Gastrocnemius medialis (tissue), 4 donors: ENCODE measurements at regions not wholly inside any gene's neighbourhood (a gene's known extent, or its start where the extent isn't known, plus 50 kb on each side); places are given as distances from the start of the nearest gene placed in this dataset.
"Not testable (repeated sequence)": the region's sequence is repeated elsewhere in the genome, so short reads cannot be mapped to it uniquely, and the experiment has no call there.

Source experiments
- ATAC-seq, 2 donors: fragments of 150-250 bp; one replicate each; pipeline ENCODE4 v1.9.1; 2016
- DNase-seq, 2 donors: peaks; one replicate each; pipeline ENCODE4 v3.0.0-alpha.2; 2019
- H3K27ac ChIP-seq, 4 donors: fragments of 200-600 bp; sonication (generic); 1 replicate in 1 of 4; 2 replicates in 3 of 4; pipeline ENCODE4 v1.5.1; 2016 to 2018; ENCODE audit warnings: mild to moderate bottlenecking in 2 of 4, moderate library complexity in 1 of 4
- H3K27me3 ChIP-seq, 3 donors: fragments of 200-600 bp; sonication (generic) in 2 of 3; 1 replicate in 1 of 3; 2 replicates in 2 of 3; pipeline versions ENCODE4 v1.5.1 to v1.6.0; 2016 to 2019; ENCODE audit warnings: mild to moderate bottlenecking in 1 of 3, moderate library complexity in 1 of 3
- H3K36me3 ChIP-seq, 2 donors: fragments of 200-600 bp; sonication (generic) in 1 of 2; one replicate each; pipeline ENCODE4 v1.5.1; 2017 to 2018
- H3K4me1 ChIP-seq, 2 donors: fragments of 200-600 bp; sonication (generic) in 1 of 2; one replicate each; pipeline ENCODE4 v1.5.1; 2016 to 2017; ENCODE audit warnings: mild to moderate bottlenecking in 2 of 2
- H3K4me3 ChIP-seq, 4 donors: fragments of 200-600 bp; sonication (generic) in 3 of 4; 1 replicate in 1 of 4; 2 replicates in 3 of 4; pipeline ENCODE4 v1.5.1; 2016 to 2019; ENCODE audit warnings: mild to moderate bottlenecking in 2 of 4
- H3K9me3 ChIP-seq, 3 donors: fragments of 200-600 bp; sonication (generic) in 2 of 3; 1 replicate in 1 of 3; 2 replicates in 2 of 3; pipeline ENCODE4 v1.5.1; 2016 to 2019
- POLR2A ChIP-seq, 2 donors: fragments of 450-650 bp; IDR thresholded peaks; one replicate each; pipeline ENCODE4 v1.6.1; 2017; ENCODE audit warnings: antibody characterized with exemption in 2 of 2, mild to moderate bottlenecking in 2 of 2, moderate library complexity in 2 of 2
- in situ Hi-C, 4 donors: fragments of 200-750 bp; cut with MboI; loops; one replicate each; pipeline versions ENCODE4 v1.15.0 to v1.8.0; 2017; ENCODE audit warnings: low sequenced_read_pairs in 4 of 4
- intact Hi-C: fragments of 100-400 bp; cut with DNase I; formaldehyde crosslinking; loops from one replicate; pipeline ENCODE4 v1.15.1; 2023; ENCODE audit warnings: low total_unique reads
- TF ChIP-seq, protein P1 (sequence below), 5 experiments: fragments of 450-650 bp in 3 of 5; fragments of 200-600 bp in 2 of 5; sonication (generic) in 2 of 5; IDR thresholded peaks in 4 of 5; conservative IDR thresholded peaks in 1 of 5; 1 replicate in 4 of 5; 2 replicates in 1 of 5; pipeline ENCODE4 v1.5.1; 2016 to 2019; ENCODE audit warnings: antibody characterized with exemption in 5 of 5, mild to moderate bottlenecking in 3 of 5, moderate library complexity in 3 of 5

DNA sequence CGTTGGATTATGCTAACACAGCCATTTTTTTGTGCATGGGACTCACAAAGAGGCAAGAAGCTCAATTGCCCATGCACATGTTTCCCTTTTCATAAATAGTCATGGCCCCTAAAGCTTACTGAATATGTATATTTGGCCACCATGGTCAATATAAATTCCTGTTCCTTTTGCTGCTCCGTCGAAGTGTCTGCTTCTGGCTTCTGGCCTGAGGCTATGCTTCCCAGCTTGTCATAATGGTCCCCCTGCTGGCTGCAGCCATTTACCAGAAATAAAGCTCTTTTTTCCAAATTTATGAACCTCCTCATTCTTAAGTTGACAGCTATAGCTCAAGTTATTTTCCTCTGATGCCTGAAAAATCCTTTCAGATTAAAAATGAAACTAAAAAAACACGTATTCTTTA lies 602.1 kb downstream of the VGLL3 start:
- H3K27me3 ChIP-seq = no peaks in the 10 kb centered on the region
- ATAC-seq (no peak), DNase-seq (no peak)
- TF ChIP-seq POLR2A (IDR thresholded peaks at IDR 0.05) = no peak
- intact Hi-C loops (no loop called here), in situ Hi-C loops (no loop called here)
- no peak overlapping the region for H3K27ac ChIP-seq
- no peaks in the 10 kb centered on the region for H3K9me3 ChIP-seq
- H3K36me3 ChIP-seq = no peaks in the 10 kb centered on the region
- H3K4me3 ChIP-seq = no peak overlapping the region
- H3K4me1 ChIP-seq = no peaks in the 10 kb centered on the region

DNA sequence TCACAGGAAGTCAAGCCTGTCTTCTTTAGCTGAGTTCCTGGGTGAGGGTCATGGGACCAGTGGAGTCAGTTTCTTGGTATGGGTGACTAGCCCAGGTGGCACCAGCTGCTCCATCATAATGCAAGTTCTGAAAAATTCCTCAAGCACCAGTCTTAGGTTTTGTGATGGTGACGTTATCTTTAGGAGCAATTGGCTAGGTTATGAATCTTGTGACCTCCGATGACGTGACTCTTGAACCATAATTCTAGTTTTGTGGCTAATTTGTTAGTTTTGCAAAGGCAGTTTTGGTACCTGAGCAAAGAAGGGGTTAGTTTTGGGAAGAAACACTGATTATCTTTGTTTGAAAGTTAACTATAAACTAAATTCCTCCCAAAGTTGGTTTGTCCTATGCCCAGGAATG lies 608.4 kb downstream of the VGLL3 start:
- Histone ChIP-seq H3K27me3 (no peaks in the 10 kb centered on the region), H3K4me1 (no peaks in the 10 kb centered on the region), H3K36me3 (no peaks in the 10 kb centered on the region), H3K4me3 (no peak overlapping the region), H3K9me3 (no peaks in the 10 kb centered on the region), H3K27ac (no peak overlapping the region)
- in situ Hi-C loops = no loop called here
- TF ChIP-seq POLR2A (IDR thresholded peaks at IDR 0.05) = no peak
- TF ChIP-seq, protein P1, sequence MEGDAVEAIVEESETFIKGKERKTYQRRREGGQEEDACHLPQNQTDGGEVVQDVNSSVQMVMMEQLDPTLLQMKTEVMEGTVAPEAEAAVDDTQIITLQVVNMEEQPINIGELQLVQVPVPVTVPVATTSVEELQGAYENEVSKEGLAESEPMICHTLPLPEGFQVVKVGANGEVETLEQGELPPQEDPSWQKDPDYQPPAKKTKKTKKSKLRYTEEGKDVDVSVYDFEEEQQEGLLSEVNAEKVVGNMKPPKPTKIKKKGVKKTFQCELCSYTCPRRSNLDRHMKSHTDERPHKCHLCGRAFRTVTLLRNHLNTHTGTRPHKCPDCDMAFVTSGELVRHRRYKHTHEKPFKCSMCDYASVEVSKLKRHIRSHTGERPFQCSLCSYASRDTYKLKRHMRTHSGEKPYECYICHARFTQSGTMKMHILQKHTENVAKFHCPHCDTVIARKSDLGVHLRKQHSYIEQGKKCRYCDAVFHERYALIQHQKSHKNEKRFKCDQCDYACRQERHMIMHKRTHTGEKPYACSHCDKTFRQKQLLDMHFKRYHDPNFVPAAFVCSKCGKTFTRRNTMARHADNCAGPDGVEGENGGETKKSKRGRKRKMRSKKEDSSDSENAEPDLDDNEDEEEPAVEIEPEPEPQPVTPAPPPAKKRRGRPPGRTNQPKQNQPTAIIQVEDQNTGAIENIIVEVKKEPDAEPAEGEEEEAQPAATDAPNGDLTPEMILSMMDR (IDR thresholded peaks at IDR 0.05 in 4 of 5, conservative IDR thresholded peaks at IDR 0.05 in 1 of 5) = no peak
- DNase-seq (no peak), ATAC-seq (no peak)
- intact Hi-C loops = no loop called here

DNA sequence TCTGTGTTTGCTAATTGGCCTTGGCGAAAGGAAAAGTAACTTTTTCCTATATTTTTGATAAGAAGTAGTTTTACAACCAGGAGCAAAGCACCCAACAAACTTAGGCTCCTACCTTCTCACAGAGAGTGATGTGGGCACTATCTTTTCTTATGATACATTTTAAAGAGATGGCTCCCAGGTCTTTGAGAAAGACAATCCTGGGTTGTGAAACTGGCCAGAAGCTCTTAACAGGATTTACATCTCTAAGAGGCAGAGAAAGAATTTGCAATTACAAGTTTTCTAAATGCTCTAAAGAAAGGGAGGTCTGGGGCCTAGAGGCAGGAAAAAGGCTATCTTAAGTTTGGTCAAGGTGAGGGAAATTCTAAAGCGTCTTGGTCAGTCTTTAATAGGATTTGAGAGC lies 609.7 kb downstream of the VGLL3 start:
- H3K4me1 ChIP-seq = no peaks in the 10 kb centered on the region
- intact Hi-C loops (no loop called here), in situ Hi-C loops (no loop called here)
- no peaks in the 10 kb centered on the region for H3K36me3 ChIP-seq
- no peaks in the 10 kb centered on the region for H3K27me3 ChIP-seq
- no peak for TF ChIP-seq POLR2A (IDR thresholded peaks at IDR 0.05)
- TF ChIP-seq, protein P1 (IDR thresholded peaks at IDR 0.05 in 4 of 5, conservative IDR thresholded peaks at IDR 0.05 in 1 of 5) = no peak
- no peak for ATAC-seq
- no peak overlapping the region for H3K4me3 ChIP-seq
- H3K27ac ChIP-seq = no peak overlapping the region
- DNase-seq = no peak
- H3K9me3 ChIP-seq = no peaks in the 10 kb centered on the region

DNA sequence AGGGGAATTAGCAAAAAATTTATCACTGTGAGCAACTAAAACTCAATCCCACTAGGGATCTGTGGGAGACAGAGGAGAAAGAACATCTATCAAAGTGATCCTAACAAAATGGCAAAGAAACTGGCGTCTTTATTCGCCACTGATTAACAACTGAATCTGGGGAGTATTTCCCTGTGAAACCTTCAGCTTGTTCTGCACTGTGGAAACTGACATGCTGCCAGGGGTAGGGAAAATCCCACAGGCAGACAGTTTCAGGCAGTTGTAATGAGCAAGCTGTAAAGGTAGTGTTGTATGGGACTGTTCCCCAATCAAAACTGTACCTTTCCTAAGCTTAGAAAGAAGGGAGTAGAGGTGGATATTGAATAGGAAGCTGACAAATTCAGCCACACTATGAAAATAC lies 611.7 kb downstream of the VGLL3 start:
- no peak for ATAC-seq
- DNase-seq = no peak
- no peaks in the 10 kb centered on the region for H3K4me1 ChIP-seq
- H3K4me3 ChIP-seq = no peak overlapping the region
- intact Hi-C loops (no loop called here), in situ Hi-C loops (no loop called here)
- no peaks in the 10 kb centered on the region for H3K9me3 ChIP-seq
- H3K36me3 ChIP-seq = no peaks in the 10 kb centered on the region
- no peak overlapping the region for H3K27ac ChIP-seq
- TF ChIP-seq POLR2A (IDR thresholded peaks at IDR 0.05) = no peak
- TF ChIP-seq, protein P1 (IDR thresholded peaks at IDR 0.05 in 4 of 5, conservative IDR thresholded peaks at IDR 0.05 in 1 of 5) = no peak
- no peaks in the 10 kb centered on the region for H3K27me3 ChIP-seq

DNA sequence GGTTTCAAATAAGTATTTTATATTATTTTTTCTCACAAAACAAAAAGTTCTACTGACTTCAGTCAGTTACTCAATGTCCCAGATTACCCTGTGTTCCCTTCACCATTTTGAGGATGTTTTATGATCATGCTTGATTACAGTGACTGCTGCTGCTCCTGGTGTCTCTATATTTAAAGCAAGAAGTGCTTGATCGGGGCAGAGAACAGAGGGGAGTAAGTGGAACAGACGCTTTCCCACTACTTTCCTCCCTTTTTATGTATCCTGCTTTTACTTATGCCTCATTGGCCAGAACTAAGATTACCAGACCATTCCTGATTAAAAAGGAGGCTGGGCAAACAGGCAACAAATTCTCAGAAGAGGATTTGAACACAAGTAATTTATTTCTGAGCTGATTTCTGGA lies 612.1 kb downstream of the VGLL3 start:
- ATAC-seq (no peak), DNase-seq (no peak)
- no peaks in the 10 kb centered on the region for H3K27me3 ChIP-seq
- in situ Hi-C loops (no loop called here), intact Hi-C loops (no loop called here)
- no peak overlapping the region for H3K27ac ChIP-seq
- TF ChIP-seq POLR2A (IDR thresholded peaks at IDR 0.05) = no peak
- TF ChIP-seq, protein P1 (IDR thresholded peaks at IDR 0.05 in 4 of 5, conservative IDR thresholded peaks at IDR 0.05 in 1 of 5) = no peak
- no peak overlapping the region for H3K4me3 ChIP-seq
- no peaks in the 10 kb centered on the region for H3K4me1 ChIP-seq
- H3K9me3 ChIP-seq = no peaks in the 10 kb centered on the region
- no peaks in the 10 kb centered on the region for H3K36me3 ChIP-seq

DNA sequence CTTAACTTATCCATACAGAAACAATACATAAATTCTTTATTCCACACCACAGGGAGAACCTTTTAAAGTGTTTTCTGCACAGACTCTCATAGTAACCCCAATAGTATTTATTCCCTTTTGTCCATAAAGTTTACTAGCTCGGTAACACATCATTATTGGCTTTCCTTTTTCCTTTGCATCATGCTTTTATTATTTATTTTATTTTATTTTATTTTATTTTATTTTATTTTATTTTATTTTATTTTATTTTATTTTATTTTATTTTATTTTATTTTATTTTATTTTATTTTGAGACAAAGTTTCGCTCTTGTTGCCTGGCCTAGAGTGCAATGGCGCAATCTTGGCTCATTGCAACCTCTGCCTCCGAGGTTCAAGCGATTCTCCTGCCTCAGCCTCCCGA lies 655.4 kb downstream of the VGLL3 start:
- H3K27me3 ChIP-seq, H3K9me3 ChIP-seq, intact Hi-C loops, in situ Hi-C loops, H3K36me3 ChIP-seq, H3K4me3 ChIP-seq, DNase-seq, H3K27ac ChIP-seq, H3K4me1 ChIP-seq, ATAC-seq: not testable (repeated sequence)
